HEK293T (cell line): ENCODE measurements at regions not wholly inside any gene's neighbourhood (a gene's known extent, or its start where the extent isn't known, plus 50 kb on each side); places are given as distances from the start of the nearest gene placed in this dataset.

Experiments used
- ARNT ChIP-seq: fragments of 450-650 bp; IDR thresholded peaks from 2 replicates; pipeline ENCODE4 v1.6.1; 2017; ENCODE audit warnings: mild to moderate bottlenecking
- BHLHE40 ChIP-seq: fragments of 450-650 bp; IDR thresholded peaks from 2 replicates; pipeline ENCODE4 v1.6.1; 2016; ENCODE audit warnings: mild to moderate bottlenecking, moderate library complexity, borderline replicate concordance
- CTBP1 ChIP-seq: fragments of 450-650 bp; IDR thresholded peaks from 2 replicates; pipeline ENCODE4 v1.6.1; 2016; ENCODE audit warnings: borderline replicate concordance
- L3MBTL2 ChIP-seq: fragments of 450-650 bp; conservative IDR thresholded peaks from 2 replicates; pipeline ENCODE4 v1.6.1; 2016; ENCODE audit warnings: mild to moderate bottlenecking
- NFRKB ChIP-seq: fragments of 450-650 bp; IDR thresholded peaks from 2 replicates; pipeline ENCODE4 v1.6.1; 2016; ENCODE audit warnings: mild to moderate bottlenecking, moderate library complexity
- SP1 ChIP-seq: fragments of 450-650 bp; IDR thresholded peaks from 2 replicates; pipeline ENCODE4 v1.6.1; 2017
- SUZ12 ChIP-seq: fragments of 450-650 bp; IDR thresholded peaks from 2 replicates; pipeline ENCODE4 v1.6.1; 2016; ENCODE audit warnings: mild to moderate bottlenecking
- ZNF384 ChIP-seq: fragments of 450-650 bp; IDR thresholded peaks from 2 replicates; pipeline ENCODE4 v1.6.1; 2016
- TF ChIP-seq, protein P1 (sequence below): fragments of 450-650 bp; IDR thresholded peaks from 2 replicates; pipeline ENCODE4 v1.6.1; 2016

DNA sequence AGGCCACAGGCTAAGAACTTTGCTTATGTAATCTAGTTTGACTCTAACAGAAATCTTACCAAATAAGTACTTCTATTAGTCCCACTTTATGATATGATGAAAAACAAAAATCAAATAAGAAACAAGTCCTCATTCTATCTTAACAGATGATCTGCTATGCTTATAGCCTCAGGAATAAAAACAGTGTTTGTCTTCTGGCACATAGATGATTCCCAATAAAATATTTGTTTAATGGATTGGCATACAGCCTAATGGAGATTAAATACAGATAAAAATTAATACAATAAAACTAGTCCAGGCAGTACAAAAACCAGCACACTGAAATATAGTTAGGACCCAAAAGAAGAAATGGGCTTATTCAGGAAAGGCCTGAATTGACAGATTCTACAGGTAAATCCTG lies 971.4 kb upstream of the WWC1 start:
- TF ChIP-seq, protein P1, sequence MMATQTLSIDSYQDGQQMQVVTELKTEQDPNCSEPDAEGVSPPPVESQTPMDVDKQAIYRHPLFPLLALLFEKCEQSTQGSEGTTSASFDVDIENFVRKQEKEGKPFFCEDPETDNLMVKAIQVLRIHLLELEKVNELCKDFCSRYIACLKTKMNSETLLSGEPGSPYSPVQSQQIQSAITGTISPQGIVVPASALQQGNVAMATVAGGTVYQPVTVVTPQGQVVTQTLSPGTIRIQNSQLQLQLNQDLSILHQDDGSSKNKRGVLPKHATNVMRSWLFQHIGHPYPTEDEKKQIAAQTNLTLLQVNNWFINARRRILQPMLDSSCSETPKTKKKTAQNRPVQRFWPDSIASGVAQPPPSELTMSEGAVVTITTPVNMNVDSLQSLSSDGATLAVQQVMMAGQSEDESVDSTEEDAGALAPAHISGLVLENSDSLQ: no peak
- TF ChIP-seq CTBP1: no peak
- no peak for TF ChIP-seq L3MBTL2
- no peak for TF ChIP-seq ZNF384
- TF ChIP-seq SUZ12: no peak
- TF ChIP-seq NFRKB: no peak
- no peak for TF ChIP-seq ARNT
- no peak for TF ChIP-seq BHLHE40
- TF ChIP-seq SP1: no peak
